HG03280 (cell line): ENCODE measurements at regions not wholly inside any gene's neighbourhood (a gene's known extent, or its start where the extent isn't known, plus 50 kb on each side); places are given as distances from the start of the nearest gene placed in this dataset.

Source experiments
- ATAC-seq: cut with Tn5 transposase; IDR thresholded peaks from one replicate; pipeline ENCODE4 v1.9.1; 2021; ENCODE audit warnings: mild to moderate bottlenecking, moderate library complexity; ENCODE audit not compliant: unreplicated experiment

DNA sequence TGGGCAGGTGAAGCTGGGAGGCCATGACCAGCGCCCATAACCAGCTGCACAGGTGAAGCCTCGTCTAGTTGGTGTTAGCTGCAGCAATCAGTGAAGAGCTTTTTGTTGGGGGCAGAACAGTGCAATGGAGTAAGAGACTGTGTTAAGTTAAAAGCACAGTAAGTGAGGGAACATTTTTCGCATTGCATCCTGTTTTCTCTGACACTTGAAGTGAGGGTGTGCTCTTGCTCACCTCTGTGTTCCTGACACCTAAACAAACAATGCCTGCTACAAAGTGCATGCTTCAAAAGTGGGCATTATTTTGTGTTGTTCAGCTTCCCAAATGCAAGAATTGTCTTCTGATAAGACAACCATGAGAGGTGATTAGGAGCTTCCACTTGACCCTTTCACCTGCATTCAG is 324.0 kb upstream of the ACVR2A start:
- no peak for ATAC-seq

DNA sequence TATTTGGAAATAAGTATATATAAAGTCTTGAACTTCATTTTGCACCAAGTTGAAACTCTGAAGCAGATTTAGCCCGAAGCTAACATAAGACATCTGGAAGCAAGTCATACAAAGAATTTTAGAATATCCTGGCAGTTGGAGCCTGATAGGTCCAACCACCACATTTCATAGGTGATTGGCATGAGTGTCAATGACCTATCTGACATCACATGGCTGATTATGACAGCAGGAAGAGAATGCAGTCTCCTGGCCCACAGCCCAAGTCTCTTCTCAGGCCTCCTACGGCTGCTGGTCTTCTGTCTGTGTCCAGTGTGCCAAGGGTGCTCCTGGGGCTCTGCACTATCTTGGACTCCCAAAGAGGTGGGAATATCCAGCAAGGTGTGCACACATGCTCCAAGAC is 325.7 kb upstream of the ACVR2A start:
- no peak for ATAC-seq

DNA sequence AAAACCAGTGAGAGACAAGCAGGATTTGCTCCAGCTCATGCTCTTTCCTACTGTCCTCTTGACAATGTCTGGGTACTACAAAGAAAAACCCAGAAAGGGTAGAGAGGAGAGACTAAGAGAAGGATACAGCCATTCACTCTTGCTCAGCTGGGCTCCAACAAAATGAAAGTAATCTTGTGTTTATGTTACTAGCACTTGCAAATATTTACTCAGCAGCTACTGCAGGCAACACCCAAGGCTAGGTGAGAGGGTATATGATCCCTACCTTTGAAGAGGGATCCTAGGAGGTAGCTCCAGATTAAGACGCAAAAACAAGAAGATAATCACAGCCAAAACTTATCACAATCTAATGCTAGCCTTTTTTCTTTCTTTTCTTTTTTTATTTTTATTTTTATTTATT is 329.6 kb upstream of the ACVR2A start:
- ATAC-seq: no peak

DNA sequence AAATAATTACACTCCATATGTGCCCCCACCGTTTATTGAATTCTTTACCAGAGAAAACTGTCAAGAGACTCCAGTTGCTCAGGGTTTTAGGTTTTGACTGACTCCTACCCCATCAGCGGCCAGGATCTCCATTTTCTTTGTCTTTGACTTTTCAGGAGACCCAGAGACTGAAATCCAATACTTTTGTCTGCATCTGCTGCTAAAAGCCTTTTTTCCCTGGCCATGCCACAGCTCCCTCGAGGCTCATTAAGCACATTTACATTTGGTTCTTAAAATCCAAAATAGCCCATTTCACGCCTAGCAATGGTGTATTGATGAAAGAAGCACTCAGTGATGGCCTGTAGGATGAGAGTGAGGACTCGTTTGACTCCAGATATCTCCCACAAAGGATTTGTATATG is 332.6 kb upstream of the ACVR2A start:
- ATAC-seq: no peak

DNA sequence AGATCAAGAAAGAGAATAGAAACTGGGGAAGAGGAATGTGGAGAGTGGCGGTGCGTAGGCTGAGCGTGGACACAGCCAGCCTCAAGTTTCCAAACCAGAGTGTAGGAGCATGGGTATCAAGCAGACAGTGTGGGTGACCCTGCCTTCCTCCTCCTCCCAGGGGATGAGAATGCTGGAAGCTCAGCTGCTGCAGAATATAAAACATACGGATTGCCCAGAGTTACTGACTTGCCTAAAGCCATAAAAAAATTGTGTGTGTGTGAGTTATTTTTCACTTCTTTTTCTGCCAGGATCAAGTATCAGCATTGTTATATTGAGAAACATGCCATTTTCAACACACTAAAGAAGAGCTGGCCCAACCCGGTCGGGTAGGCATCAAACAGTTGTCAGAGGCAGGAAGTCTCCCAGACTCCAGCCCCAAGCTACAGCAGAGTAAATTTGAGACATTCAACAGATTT is 333.3 kb upstream of the ACVR2A start:
- ATAC-seq: no peak

DNA sequence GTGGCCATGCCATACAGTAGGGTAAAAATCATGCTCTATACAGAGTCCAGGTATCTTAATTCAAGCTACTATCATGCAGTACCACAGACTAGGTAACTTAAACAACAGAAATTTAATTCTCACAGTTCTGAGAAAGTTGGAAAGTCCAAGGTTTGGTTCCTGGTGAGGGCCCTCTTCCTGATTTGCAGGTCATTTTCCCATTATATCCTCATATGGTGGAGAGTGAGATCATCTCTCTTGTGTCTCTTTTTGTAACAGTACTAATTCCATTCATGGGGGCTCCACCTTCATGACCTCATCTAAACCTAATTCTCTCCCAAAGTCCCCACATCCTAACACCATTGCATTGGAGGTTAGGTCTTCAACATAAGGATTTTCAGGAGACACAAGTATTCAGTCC is 335.0 kb upstream of the ACVR2A start:
- no peak for ATAC-seq

DNA sequence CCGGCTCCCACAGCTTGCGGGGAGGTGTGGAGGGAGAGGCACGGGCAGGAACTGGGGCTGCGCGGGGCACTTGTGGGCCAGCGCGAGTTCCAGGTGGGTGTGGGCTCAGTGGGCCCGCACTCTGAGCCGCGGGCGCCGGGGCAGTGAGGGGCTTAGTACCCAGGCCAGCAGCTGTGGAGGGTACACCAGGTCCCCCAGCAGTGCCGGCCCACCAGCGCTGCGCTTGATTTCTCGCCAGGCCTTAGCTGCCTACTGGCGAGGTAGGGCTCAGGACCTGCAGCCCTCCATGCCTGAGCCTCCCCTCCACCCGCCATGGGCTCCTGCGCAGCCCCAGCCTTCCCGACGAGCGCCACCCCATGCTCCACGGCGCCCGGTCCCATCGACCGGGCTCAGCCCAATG is 337.9 kb upstream of the ACVR2A start:
- ATAC-seq: no peak

DNA sequence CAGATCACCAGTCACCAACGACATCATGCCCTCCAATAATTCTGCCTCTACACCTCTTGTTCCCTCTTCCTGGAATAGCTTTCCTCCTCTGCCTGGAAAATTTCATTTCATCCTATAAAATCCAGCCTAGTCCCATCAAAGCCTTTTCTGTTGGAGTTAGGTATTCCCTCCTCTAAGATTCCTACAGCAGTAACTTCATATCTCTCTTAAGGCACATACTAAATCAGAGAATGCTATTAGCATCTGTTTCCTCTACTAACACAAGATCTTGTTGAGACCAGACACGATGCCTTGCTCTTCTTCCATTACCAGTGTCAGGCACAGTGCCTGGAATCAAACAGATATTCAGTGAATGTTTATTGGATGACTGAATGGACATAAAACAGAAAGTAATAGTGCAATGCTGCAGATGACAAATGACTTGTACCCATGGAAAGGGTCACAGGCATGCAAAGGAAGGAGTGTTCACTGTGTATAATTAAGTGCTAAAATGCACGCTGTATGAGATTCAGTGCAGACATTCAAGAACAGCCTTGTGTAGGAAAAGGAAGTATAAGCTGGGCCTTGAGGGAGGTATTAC is 342.0 kb upstream of the ACVR2A start:
- ATAC-seq: no peak

DNA sequence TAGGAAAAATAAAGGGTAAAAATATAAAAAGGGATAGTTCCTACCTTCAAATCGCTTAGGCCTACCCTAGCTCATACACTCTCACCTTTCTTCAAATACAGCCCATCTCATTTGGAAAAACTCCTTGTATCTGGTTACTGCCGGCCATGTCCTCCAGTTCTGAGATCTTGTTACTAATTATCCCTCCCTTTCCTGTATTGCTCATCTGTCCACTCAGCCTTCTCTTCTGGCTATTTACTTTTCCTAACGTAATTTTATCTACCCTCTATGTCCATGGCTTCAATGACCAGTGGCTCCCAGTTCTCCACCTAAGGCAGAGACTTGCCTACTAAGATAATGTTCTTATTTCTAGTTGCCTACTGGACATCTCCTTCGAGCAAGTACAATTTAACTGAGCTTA is 342.9 kb upstream of the ACVR2A start:
- ATAC-seq: no peak

DNA sequence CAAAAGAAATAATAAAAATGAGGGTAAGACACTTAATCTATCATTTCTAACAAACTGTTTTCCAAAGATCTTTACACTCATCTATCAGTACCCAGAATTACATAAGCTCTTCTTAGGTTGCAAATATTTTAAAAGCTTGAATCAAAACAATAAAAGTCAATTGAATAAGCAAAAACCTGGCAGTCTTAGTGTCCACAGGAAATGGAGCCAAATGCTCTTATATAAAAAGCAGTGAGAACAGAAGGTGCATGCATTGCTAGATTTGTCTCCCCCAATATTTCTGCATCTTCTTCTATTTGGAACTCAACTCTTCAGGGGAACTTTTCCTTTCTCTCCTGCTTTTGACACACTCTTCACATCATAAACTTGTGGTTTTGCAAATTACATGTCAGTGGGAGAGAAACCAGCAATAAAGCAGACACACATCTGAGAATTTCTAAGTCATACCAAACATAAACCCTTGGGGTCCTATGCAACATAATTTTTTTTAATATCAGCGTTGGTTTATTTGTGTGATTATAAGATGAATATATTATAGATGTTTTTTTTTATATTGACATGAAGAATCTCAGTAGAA is 343.9 kb upstream of the ACVR2A start:
- no peak for ATAC-seq

DNA sequence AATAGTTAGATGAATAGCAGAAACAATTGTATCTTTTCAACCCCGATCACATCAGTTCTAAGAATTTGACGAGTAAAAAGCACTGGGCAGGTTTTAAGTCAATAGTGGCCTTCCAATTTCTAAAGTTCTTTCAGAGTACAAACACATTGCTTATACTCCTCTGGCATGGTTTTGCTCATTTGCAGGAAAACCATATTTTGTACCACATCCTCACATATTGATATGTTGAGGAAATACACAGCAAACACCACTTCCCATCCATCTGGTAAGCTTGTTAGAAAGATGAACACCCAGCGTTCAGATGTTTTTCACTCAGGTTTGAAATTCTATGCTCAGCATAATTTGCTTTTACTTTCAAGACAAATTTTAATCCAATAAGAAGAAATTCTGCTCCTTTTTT is 344.6 kb upstream of the ACVR2A start:
- ATAC-seq: no peak

DNA sequence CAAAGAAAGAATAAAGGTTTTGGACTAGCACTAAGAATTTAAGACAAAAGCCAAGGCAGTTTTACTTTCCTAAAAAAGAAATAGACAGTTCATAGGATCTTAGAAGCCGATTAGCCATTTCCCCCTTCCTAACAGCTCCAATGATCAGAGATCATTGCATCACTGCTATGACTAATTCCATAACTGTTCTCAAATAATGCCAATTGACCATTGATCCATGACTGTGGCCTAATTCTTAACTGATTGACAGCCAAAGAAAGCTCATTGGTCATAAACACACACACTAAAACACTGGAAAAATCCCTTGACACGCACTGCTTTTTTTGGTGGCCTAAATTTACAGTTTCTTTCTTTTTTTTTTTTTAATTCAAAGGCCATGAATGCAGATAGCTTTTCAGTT is 345.0 kb upstream of the ACVR2A start:
- ATAC-seq: no peak

DNA sequence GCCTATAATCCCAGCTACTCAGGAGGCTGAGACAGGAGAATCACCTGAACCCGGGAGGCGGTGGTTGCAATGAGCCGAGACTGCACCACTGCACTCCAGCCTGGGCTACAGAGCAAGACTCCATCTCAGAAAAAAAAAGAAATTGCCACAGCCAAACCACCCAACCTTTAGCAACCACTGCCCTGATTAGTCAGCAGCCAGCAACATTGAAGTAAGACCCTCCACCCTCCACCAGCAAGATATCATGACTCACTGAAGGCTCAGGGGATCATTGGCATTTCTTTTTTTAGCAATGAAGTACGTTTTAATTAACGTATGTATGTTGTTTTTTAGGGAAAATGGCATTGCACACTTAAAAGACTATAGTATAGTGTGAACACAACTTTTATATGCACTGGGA is 349.1 kb upstream of the ACVR2A start:
- ATAC-seq: no peak

DNA sequence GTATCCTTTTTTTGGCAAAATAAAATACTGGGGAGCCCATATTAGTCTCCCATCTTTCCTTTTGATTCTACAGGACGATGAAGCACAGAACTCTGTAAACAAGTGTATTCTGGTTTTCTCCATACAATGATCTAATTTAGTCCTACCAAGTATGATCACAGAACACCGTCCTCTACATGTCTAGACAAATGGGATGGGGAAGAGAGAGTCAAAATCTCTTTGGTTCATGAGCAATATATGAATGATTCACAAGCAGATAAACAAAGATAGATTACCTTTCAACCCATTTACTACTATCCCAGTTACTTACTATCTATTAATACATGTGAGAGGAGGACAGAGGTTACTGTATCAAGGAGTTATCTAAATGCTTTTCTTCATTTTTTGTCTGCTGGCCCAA is 352.4 kb upstream of the ACVR2A start:
- no peak for ATAC-seq

DNA sequence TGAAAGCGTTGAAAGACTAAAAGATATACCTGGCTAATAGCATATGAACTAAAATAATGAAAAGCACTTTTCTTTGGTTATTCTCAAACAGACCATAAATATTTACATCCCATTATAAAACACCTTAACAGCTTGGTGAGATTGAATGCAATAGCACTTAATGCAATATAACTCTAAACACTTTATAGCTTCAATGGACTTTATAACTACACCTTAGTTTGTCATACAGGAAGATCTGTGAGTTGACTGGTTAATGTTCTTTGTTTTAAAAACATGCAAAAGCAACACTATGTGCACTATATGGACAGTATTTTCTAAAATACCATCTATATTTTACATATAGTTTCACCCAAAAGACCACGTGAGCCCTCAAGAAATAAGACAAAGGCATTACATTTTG is 353.3 kb upstream of the ACVR2A start:
- no peak for ATAC-seq

DNA sequence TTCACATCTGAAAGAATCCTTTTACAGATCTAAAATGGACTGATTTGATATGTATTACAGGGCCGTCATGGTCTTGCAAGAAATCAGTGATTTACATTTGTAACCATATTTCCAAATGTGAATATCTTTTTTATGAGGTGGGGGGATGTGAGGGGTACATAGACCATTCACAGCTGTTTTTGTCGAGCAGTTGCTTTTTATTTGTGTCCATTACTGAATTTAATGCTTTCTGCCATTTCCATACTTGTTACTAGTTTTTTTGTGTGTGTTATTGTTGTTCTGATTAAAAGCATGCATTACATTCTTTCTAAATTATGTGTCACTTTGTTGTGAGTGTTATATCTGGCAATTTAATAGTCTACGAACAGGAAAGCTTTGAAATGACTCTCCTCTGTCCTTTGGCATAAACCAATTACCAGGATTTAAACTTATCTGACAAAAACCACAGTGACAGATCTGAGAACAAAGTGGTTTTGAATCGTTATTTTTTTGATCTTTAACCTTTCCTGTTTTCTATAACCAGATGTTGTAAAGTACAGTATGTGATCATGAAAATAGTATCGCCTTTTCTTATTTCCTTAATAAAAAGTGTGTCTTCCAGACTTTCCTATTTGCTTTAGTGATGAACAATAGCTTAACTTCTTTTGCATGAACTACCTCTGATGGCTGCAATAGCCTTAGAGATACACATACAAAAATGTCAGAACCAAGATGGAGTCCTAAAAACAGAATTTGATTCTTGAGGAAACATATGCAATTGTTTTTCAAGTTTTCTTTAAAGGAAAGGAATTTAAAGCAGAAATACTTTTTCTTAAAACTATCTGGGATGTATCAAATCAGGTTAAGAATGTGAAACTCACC is 354.2 kb upstream of the ACVR2A start:
- ATAC-seq: no peak

DNA sequence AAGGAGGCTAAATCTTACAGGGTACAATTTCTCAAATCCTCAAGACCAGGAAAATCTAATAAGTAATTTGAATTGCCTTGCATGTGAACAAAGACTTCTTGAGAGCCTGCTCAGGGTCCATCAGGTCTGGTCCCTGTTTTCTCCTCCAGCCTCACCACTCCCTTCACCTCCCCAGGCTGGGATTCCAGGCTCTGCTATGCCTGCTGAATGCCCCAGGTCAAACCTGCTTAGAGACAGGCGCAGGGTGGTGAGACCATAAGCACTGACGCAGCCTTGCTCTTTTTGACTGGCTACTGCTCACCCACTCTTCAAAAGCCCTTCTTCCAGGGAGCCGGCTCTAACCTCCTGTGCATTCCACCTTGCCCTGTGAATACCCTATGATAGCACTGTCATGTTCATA is 356.4 kb upstream of the ACVR2A start:
- ATAC-seq: no peak

DNA sequence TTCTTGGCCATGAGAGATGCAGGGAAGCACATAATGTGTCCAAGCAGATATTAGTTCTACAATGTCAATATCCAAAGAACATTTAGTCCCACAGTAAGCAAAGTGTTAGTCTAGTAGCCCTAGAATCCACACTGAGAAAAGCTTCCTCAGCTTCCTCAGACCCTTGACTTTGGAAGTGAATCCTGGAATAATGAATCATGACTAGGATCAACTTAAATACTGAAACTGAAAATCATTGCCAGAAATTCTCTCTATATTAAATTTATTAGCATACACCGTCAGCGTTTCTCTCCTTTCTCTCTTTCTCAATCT is 356.9 kb upstream of the ACVR2A start:
- no peak for ATAC-seq

DNA sequence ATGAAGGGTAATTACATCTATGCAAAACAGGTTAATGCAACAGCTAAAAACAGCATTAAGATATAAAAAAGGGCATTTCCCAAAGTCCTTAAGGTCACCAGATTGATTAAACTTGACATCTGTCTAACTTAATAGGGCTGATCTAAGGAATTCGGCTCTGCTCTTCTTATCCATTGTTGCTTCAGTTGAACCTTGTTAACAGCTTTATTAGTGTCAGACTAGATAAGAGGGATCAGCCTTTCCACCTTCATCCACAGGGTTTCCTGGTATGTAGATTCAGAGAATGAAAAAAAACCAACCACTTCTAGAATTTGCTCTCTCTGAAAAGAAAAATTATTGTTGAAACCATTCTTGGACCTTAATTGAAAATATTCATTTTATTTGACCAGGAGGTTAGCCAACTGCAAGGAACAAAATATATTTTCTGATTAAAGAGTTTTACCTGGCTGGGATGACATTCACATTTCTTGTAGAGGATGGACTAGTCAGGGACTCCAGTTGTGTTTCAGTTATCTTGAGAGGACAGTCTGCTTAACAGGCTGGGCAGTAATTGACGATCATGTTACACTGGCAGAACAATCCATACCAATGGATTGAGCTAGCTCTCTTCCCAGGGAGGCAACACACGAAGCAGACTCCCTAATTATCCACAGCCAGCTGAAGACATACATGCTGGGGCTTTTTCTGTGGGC is 357.4 kb upstream of the ACVR2A start:
- no peak for ATAC-seq

DNA sequence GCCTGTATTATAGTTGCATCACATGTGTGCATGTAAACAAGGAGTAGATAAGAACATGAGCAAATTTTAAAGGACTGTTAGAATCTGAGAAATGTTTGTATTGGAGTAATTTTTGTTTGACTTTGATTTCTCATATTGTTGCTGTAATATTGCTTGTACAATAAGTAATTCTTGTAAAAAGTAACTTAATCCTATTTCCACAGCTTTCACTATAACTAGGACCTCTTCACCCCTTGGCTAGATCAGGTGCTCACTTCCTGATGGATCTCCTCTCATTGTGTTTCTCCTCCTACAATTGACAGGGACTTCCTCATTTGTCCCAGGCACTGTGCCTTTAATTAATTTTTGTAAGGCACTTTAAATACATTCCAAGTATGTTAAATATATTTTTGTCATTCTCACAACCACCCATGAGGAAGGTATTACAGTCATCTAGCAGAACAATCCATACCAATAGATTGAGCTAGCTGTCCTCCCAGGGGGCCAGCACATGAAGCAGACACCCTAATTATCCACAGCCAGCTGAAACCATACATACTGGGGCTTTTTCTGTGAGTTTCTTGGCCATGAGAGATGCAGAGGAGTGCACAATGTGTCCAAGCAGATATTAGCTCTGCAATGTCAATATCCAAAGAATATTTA is 359.5 kb upstream of the ACVR2A start:
- no peak for ATAC-seq

DNA sequence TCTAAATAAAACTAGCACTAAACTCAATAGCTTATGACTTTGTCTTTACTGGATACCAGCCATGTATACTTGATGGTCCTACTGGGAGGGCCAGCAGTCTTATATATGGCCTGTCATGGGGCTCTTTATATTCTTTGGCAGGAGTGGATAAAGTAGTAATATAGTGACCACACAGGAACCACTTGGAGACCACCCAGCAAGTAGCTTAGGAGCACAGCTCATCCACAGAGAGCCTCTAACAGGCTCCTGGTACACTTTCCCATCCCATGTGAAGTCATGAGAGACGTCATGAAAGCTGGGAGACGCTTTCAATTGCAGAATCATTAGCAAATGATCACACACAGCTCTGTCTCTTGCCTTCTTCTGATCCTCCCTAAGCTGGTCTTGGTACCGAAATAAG is 360.9 kb upstream of the ACVR2A start:
- no peak for ATAC-seq
